Chondrocyte (in vitro differentiated cells): ENCODE measurements at regions not wholly inside any gene's neighbourhood (a gene's known extent, or its start where the extent isn't known, plus 50 kb on each side); places are given as distances from the start of the nearest gene placed in this dataset.

Experiments
- DNase-seq: peaks from one replicate; pipeline ENCODE4 v3.0.0; 2021; ENCODE audit warnings: mixed read lengths, low spot score
- H3K27ac Mint-ChIP-seq: one replicate; pipeline ENCODE4 v1.8.0; 2021; ENCODE audit warnings: mild to moderate bottlenecking, moderate library complexity, mixed read lengths; ENCODE audit not compliant: unreplicated experiment
- H3K27me3 Mint-ChIP-seq: 2 replicates; pipeline ENCODE4 v1.8.0; 2021; ENCODE audit warnings: low read depth, mixed read lengths
- H3K36me3 Mint-ChIP-seq: 2 replicates; pipeline ENCODE4 v1.8.0; 2021; ENCODE audit warnings: low read depth, mixed read lengths
- H3K4me1 Mint-ChIP-seq: 2 replicates; pipeline ENCODE4 v1.8.0; 2021; ENCODE audit warnings: low read depth, mild to moderate bottlenecking, mixed read lengths
- H3K4me3 Mint-ChIP-seq: one replicate; pipeline ENCODE4 v1.8.0; 2021; ENCODE audit warnings: mild to moderate bottlenecking, moderate library complexity, mixed read lengths; ENCODE audit not compliant: unreplicated experiment
- H3K9me3 Mint-ChIP-seq: 2 replicates; pipeline ENCODE4 v1.8.0; 2021; ENCODE audit warnings: low read depth, mixed read lengths
- CTCF ChIP-seq: fragments of 200-600 bp; sonication (generic); IDR thresholded peaks from 2 replicates; pipeline ENCODE4 v1.5.0; 2021; ENCODE audit warnings: antibody characterized with exemption, mild to moderate bottlenecking, moderate library complexity

- Mint-ChIP-seq H3K36me3 (no peaks in the 10 kb centered on the region), H3K27ac (no peak overlapping the region), H3K4me3 (no peak overlapping the region), H3K9me3 (no peaks in the 10 kb centered on the region), H3K4me1 (no peaks in the 10 kb centered on the region), H3K27me3 (peaks cover 35% of the 10 kb centered on the region)
- no peak for DNase-seq
- TF ChIP-seq CTCF, result no peak
These were observed 511.7 kb upstream of the KLF4 start for GRCh38 chr9:108001237-108001636.

GRCh38 chr9:107999890-108000289 lies 510.3 kb upstream of the KLF4 start:
- Mint-ChIP-seq H3K9me3 (no peaks in the 10 kb centered on the region), H3K4me1 (no peaks in the 10 kb centered on the region), H3K27ac (no peak overlapping the region), H3K36me3 (no peaks in the 10 kb centered on the region), H3K27me3 (peaks cover 32% of the 10 kb centered on the region), H3K4me3 (no peak overlapping the region)
- no peak for DNase-seq
- TF ChIP-seq CTCF, result no peak

- no peak for TF ChIP-seq CTCF
- Mint-ChIP-seq H3K4me1 (no peaks in the 10 kb centered on the region), H3K4me3 (no peak overlapping the region), H3K27me3 (peaks cover 32% of the 10 kb centered on the region), H3K36me3 (no peaks in the 10 kb centered on the region), H3K9me3 (no peaks in the 10 kb centered on the region), H3K27ac (no peak overlapping the region)
- DNase-seq, result no peak
These were observed 509.4 kb upstream of the KLF4 start for GRCh38 chr9:107999011-107999410.

GRCh38 chr9:107994648-107995047 lies 505.1 kb upstream of the KLF4 start:
- Mint-ChIP-seq H3K27ac (no peak overlapping the region), H3K9me3 (no peaks in the 10 kb centered on the region), H3K4me1 (no peaks in the 10 kb centered on the region), H3K4me3 (no peak overlapping the region), H3K27me3 (peaks cover 14% of the 10 kb centered on the region), H3K36me3 (no peaks in the 10 kb centered on the region)
- no peak for TF ChIP-seq CTCF
- no peak for DNase-seq

- H3K36me3 Mint-ChIP-seq, result no peaks in the 10 kb centered on the region
- no peak for TF ChIP-seq CTCF
- H3K4me3 Mint-ChIP-seq, result no peak overlapping the region
- H3K27ac Mint-ChIP-seq, result no peak overlapping the region
- no peak for DNase-seq
- H3K9me3 Mint-ChIP-seq, result no peaks in the 10 kb centered on the region
- H3K27me3 Mint-ChIP-seq, result peaks cover 11% of the 10 kb centered on the region
- no peaks in the 10 kb centered on the region for H3K4me1 Mint-ChIP-seq
These were observed 502.7 kb upstream of the KLF4 start for GRCh38 chr9:107992271-107992670.
